Breast epithelium (tissue), 4 donors: ENCODE measurements at regions not wholly inside any gene's neighbourhood (a gene's known extent, or its start where the extent isn't known, plus 50 kb on each side); places are given as distances from the start of the nearest gene placed in this dataset.

ENCODE experiments used
- DNase-seq, 2 donors: peaks; one replicate each; pipeline ENCODE4 v3.0.0-alpha.2; 2019; ENCODE audit warnings: low spot score in 2 of 2
- H3K27ac ChIP-seq, 2 donors: fragments of 200-600 bp; sonication (generic) in 1 of 2; one replicate each; pipeline ENCODE4 v1.5.1; 2016 to 2019; ENCODE audit warnings: mild to moderate bottlenecking in 1 of 2
- H3K27me3 ChIP-seq, 2 donors: fragments of 200-600 bp; sonication (generic) in 1 of 2; one replicate each; pipeline versions ENCODE4 v1.5.1 to v1.6.0; 2017 to 2019; ENCODE audit warnings: control low read depth in 1 of 2, mild to moderate bottlenecking in 1 of 2
- H3K36me3 ChIP-seq: fragments of 200-600 bp; one replicate; pipeline ENCODE4 v1.5.1; 2019
- H3K4me1 ChIP-seq, 2 donors: fragments of 200-600 bp; sonication (generic); one replicate each; pipeline ENCODE4 v1.5.1; 2016 to 2019; ENCODE audit warnings: control low read depth in 1 of 2
- H3K4me3 ChIP-seq, 3 donors: fragments of 200-600 bp; sonication (generic); 1 replicate in 2 of 3; 2 replicates in 1 of 3; pipeline ENCODE4 v1.5.1; 2016 to 2019; ENCODE audit warnings: mild to moderate bottlenecking in 3 of 3, moderate library complexity in 2 of 3
- H3K9me3 ChIP-seq, 2 donors: fragments of 200-600 bp; sonication (generic) in 1 of 2; one replicate each; pipeline ENCODE4 v1.5.1; 2016 to 2019; ENCODE audit warnings: control low read depth in 1 of 2
- CTCF ChIP-seq, 3 donors: fragments of 450-650 bp; IDR thresholded peaks; one replicate each; pipeline ENCODE4 v1.5.1; 2016 to 2017; ENCODE audit warnings: antibody characterized with exemption in 3 of 3, mild to moderate bottlenecking in 3 of 3, moderate library complexity in 3 of 3
- POLR2A ChIP-seq: fragments of 450-650 bp; IDR thresholded peaks from one replicate; pipeline ENCODE4 v1.6.1; 2016; ENCODE audit warnings: antibody characterized with exemption, mild to moderate bottlenecking, moderate library complexity
- POLR2AphosphoS5 ChIP-seq, 3 donors: sonication (generic); formaldehyde crosslinking; IDR thresholded peaks; one replicate each; pipeline ENCODE4 v1.6.1; 2017; ENCODE audit warnings: antibody characterized with exemption in 3 of 3
- intact Hi-C: fragments of 100-400 bp; cut with DNase I; formaldehyde crosslinking; loops from one replicate; pipeline ENCODE4 v1.15.1; 2023; ENCODE audit warnings: low total_unique reads

- H3K27ac ChIP-seq, result no peak overlapping the region
- intact Hi-C loops, result no loop called here
- TF ChIP-seq POLR2AphosphoS5 (IDR thresholded peaks at IDR 0.05), result no peak
- no peak for TF ChIP-seq POLR2A
- no peak for TF ChIP-seq CTCF (IDR thresholded peaks at IDR 0.05)
Observed at GRCh38 chr4:10181745-10182445, 65.3 kb upstream of the WDR1 start.

GRCh38 chr4:10180927-10181744 is 64.5 kb upstream of the WDR1 start:
- TF ChIP-seq POLR2A (no peak), CTCF (IDR thresholded peaks at IDR 0.05) (no peak), POLR2AphosphoS5 (IDR thresholded peaks at IDR 0.05) (no peak)
- Histone ChIP-seq H3K4me3 (no peak overlapping the region), H3K9me3 (no peaks in the 10 kb centered on the region), H3K27me3 (no peaks in the 10 kb centered on the region), H3K27ac (no peak overlapping the region), H3K4me1 (no peaks in the 10 kb centered on the region), H3K36me3 (no peaks in the 10 kb centered on the region)
- no peak for DNase-seq
- intact Hi-C loops, result no loop called here

More at GRCh38 chr4:10181745-10182445, 65.3 kb upstream of the WDR1 start:
- no peaks in the 10 kb centered on the region for H3K9me3 ChIP-seq
- no peak for DNase-seq
- H3K4me1 ChIP-seq, result no peaks in the 10 kb centered on the region
- H3K36me3 ChIP-seq, result no peaks in the 10 kb centered on the region
- H3K27me3 ChIP-seq, result no peaks in the 10 kb centered on the region
- H3K4me3 ChIP-seq, result no peak overlapping the region

- Histone ChIP-seq H3K9me3 (no peaks in the 10 kb centered on the region), H3K36me3 (no peaks in the 10 kb centered on the region), H3K27ac (no peak overlapping the region), H3K27me3 (no peaks in the 10 kb centered on the region), H3K4me3 (no peak overlapping the region), H3K4me1 (no peaks in the 10 kb centered on the region)
- intact Hi-C loops, result no loop called here
- no peak for DNase-seq
- no peak for TF ChIP-seq POLR2A
- no peak for TF ChIP-seq CTCF (IDR thresholded peaks at IDR 0.05)
- TF ChIP-seq POLR2AphosphoS5 (IDR thresholded peaks at IDR 0.05), result no peak
Observed at GRCh38 chr4:10180603-10180926, 64.0 kb upstream of the WDR1 start.

- no peak for TF ChIP-seq CTCF (IDR thresholded peaks at IDR 0.05)
- TF ChIP-seq POLR2AphosphoS5 (IDR thresholded peaks at IDR 0.05), result no peak
- no peak for TF ChIP-seq POLR2A
- no peak for DNase-seq
- Histone ChIP-seq H3K4me1 (no peaks in the 10 kb centered on the region), H3K4me3 (no peak overlapping the region), H3K9me3 (no peaks in the 10 kb centered on the region), H3K27ac (no peak overlapping the region), H3K27me3 (no peaks in the 10 kb centered on the region), H3K36me3 (no peaks in the 10 kb centered on the region)
- intact Hi-C loops, result no loop called here
Observed at GRCh38 chr4:10179957-10180602, 63.5 kb upstream of the WDR1 start.

- TF ChIP-seq POLR2AphosphoS5 (IDR thresholded peaks at IDR 0.05) (no peak), POLR2A (no peak)
- no peak for DNase-seq
- intact Hi-C loops, result no loop called here
- Histone ChIP-seq H3K4me3 (no peak overlapping the region), H3K27ac (no peak overlapping the region), H3K36me3 (no peaks in the 10 kb centered on the region), H3K4me1 (peaks cover 0 to 3% of the 10 kb centered on the region in 2 donors), H3K9me3 (no peaks in the 10 kb centered on the region), H3K27me3 (no peaks in the 10 kb centered on the region)
Observed at GRCh38 chr4:10178763-10179162, 62.2 kb upstream of the WDR1 start.
